ENCODE measurements at regions not wholly inside any gene's neighbourhood (a gene's known extent, or its start where the extent isn't known, plus 50 kb on each side); places are given as distances from the start of the nearest gene placed in this dataset.
A peak's percentile ranks its signal among the peaks of the same experiment; 100 is the strongest.
"Not testable (repeated sequence)": the region's sequence is repeated elsewhere in the genome, so short reads cannot be mapped to it uniquely, and the experiment has no call there.

DNA sequence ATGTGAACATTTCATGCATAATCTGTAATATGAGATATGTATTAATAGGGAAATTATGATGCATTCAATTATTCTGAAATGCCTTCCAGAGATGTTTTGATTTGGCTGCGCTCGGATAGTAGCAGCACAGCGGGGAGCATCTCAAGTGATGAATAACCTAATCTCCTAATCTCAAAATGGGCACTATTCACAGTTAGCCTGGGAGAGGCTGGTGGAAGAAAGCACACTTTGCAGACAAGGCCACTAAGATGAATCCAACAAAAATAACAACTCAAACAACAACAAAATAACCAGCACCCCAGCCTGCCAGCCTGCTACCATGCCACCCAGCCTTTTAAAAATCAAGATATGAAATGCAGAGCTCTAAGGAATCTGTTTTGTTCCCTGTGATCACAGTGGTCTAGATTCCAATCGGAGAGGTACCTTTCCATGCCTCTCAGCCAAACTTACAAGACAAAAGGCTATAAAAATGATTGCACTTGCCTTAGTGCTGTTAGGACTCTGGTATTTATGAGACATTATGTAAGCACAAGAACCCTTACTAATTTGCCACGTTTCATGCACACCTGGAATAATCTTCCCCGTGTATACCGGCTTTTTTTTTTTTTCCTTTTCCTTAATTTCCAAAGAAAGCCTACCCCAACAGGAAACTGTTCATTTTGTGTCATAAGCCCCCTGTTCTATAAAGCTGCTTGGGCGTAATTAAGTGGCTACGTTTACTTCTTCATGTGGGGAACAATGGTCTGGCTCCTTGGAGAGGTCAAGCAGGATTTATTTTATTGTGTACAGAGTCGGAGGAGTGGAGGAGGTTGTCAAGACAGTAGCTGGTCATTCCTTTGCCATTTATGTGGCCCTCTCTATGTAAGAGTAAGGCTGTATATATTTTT lies 526.9 kb upstream of the FANCL start:
- Histone ChIP-seq H3K9me3 (no peaks in the 10 kb centered on the region), H3K4me1 (no peaks in the 10 kb centered on the region), H3K27ac (no peak overlapping the region), H3K4me3 (no peak overlapping the region), H3K36me3 (no peaks in the 10 kb centered on the region), H3K27me3 (no peaks in the 10 kb centered on the region)
- intact Hi-C loops (cut with DNase I; ENCODE audit: low total_unique reads): no loop called here
- DNase-seq: no peak
- no peak for TF ChIP-seq POLR2A (IDR thresholded peaks at IDR 0.05)

DNA sequence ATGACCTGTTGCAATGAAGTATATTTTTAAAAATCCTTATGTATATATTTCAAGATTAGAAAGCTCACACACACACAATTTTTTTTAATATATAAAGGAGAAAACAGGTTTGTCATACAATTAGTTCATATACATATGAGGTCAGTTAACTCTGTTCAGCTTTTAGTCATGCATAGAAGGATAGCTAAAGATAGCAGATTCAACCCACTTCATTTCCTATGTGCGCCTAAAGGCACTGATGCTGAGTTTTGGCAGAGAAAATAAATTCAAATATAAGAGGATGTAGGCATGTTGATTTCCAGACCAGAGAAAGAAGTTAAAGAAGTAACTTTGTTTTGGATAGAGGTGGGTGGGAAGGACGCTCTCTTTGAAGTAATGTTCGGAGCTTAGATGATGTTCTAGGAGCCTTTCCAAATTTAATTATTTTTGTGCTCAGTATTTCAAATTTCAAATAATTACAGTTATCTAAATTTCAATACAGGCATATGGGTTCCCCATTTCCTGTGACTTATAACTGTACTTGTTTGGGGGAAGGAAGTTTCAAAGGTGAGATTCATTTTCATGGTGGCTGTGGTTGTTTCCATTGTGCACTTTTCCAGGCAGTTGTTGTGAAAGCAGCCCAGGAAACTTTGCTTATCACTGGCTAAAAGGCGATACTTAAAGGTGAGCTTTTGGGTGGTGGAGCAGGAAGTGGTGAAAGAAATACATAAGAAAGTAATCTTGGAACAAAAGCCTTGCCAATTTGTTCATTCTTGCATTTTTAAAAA lies 523.4 kb upstream of the FANCL start:
- Histone ChIP-seq H3K27ac (no peak overlapping the region), H3K36me3 (no peaks in the 10 kb centered on the region), H3K27me3 (no peaks in the 10 kb centered on the region), H3K9me3 (no peaks in the 10 kb centered on the region), H3K4me1 (no peaks in the 10 kb centered on the region), H3K4me3 (no peak overlapping the region)
- intact Hi-C loops (cut with DNase I; ENCODE audit: low total_unique reads): no loop called here
- no peak for DNase-seq
- no peak for TF ChIP-seq POLR2A (IDR thresholded peaks at IDR 0.05)
- TF ChIP-seq, protein P1, sequence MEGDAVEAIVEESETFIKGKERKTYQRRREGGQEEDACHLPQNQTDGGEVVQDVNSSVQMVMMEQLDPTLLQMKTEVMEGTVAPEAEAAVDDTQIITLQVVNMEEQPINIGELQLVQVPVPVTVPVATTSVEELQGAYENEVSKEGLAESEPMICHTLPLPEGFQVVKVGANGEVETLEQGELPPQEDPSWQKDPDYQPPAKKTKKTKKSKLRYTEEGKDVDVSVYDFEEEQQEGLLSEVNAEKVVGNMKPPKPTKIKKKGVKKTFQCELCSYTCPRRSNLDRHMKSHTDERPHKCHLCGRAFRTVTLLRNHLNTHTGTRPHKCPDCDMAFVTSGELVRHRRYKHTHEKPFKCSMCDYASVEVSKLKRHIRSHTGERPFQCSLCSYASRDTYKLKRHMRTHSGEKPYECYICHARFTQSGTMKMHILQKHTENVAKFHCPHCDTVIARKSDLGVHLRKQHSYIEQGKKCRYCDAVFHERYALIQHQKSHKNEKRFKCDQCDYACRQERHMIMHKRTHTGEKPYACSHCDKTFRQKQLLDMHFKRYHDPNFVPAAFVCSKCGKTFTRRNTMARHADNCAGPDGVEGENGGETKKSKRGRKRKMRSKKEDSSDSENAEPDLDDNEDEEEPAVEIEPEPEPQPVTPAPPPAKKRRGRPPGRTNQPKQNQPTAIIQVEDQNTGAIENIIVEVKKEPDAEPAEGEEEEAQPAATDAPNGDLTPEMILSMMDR (IDR thresholded peaks at IDR 0.05): no peak

DNA sequence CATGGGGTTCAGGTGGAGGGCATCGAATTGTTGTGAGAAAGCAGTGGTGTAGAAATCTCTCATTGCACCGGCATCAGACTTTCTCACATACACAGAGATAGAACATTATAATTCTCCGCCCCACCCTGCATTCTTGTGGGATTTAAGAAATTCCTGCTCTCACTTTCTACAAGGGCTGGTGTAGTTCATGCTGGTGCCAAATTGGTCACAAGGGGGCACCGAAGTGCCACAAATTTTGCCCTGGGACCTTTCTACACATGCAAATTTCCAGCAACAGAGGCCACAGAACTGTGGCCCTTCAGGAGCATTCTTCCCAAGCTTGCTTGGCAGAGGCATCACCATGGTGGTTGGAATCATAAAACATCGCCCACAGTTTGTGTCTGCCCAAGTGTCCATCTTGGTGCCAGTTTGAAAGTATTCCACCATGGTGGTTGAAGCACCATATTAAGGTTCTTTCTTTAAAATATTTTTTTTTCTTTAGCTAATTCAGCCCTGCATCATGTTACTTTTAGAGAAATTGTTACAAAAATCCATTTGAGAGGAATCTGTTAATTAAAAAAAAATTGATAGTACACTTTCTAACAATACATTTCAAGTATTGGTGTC lies 521.2 kb upstream of the FANCL start:
- H3K27me3 ChIP-seq: no peaks in the 10 kb centered on the region
- intact Hi-C loops (cut with DNase I; ENCODE audit: low total_unique reads): no loop called here

DNA sequence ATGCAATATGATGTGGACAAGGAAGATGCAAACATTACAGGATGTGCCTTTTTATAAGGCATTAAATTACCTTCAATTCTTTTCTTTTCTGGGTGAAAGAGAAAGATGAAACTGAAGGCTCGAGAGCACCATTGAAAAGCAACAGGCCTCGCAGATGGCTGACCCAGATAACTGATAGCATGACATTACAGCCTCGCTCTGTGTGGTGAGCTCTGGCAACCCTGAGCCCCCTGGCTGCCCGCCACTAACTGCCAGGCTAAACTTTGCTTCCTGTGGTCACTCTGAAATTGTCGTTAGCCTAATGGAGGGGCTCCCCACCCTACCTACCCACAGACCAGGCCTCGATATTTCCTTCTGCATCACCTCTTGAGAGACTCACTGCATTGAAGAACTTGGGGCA lies 516.8 kb upstream of the FANCL start:
- DNase-seq: no peak
- no peak for TF ChIP-seq POLR2A (IDR thresholded peaks at IDR 0.05)
- TF ChIP-seq, protein P1 (IDR thresholded peaks at IDR 0.05): no peak
- no peaks in the 10 kb centered on the region for H3K27me3 ChIP-seq
- H3K4me3 ChIP-seq: no peak overlapping the region
- H3K36me3 ChIP-seq: no peaks in the 10 kb centered on the region
- H3K9me3 ChIP-seq: no peaks in the 10 kb centered on the region
- no peak overlapping the region for H3K27ac ChIP-seq
- intact Hi-C loops (cut with DNase I; ENCODE audit: low total_unique reads): no loop called here
- no peaks in the 10 kb centered on the region for H3K4me1 ChIP-seq

More for the DNA sequence above, 521.2 kb upstream of the FANCL start:
- no peaks in the 10 kb centered on the region for H3K4me1 ChIP-seq
- H3K9me3 ChIP-seq: no peaks in the 10 kb centered on the region
- no peak overlapping the region for H3K27ac ChIP-seq
- no peaks in the 10 kb centered on the region for H3K36me3 ChIP-seq
- H3K4me3 ChIP-seq: no peak overlapping the region
- TF ChIP-seq POLR2A (IDR thresholded peaks at IDR 0.05): no peak
- TF ChIP-seq, protein P1 (IDR thresholded peaks at IDR 0.05): peak in 3 of 4 experiments; percentile 8 to 37 (median 22)
- peak in 1 of 2 donors; percentile 16 for DNase-seq

DNA sequence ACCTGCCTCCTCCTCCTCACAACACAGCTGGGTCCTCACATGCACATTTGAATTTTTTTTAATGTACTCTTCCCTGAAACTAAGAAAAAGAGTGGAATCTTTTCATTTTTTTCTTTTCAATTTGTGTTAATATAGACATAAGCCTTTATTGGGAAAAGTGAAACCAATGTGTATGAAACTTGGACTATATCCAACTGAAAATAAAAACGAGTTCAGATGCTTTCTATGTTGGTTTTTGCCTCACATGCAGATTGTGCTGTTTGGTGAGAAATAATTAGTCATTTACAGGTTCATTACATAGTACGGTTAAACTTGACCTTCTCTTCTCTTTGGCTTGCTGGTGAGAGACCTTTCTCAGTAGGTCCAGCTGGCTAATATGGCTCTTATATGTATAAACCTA lies 515.2 kb upstream of the FANCL start:
- H3K9me3 ChIP-seq: no peaks in the 10 kb centered on the region
- intact Hi-C loops (cut with DNase I; ENCODE audit: low total_unique reads): no loop called here

DNA sequence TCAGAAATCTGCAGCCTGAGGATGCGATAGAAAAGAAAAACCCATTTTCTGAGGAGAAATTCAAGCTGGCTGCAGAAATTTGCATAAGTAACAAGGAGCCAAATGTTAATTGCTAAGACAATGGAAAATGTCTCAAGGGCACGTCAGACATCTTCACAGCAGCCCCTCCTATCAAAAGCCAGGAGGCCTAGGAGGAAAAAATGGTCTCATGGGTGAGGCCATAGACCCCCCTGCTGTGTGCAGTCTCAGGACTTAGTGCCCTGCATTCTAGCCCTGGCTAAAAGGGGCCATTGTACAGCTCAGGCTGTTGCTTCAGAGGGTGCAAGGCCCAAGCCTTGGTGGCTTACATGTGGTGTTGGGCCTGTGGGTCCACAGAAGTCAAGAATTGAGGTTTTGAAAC lies 511.4 kb upstream of the FANCL start:
- H3K27me3 ChIP-seq; intact Hi-C loops (cut with DNase I; ENCODE audit: low total_unique reads); H3K36me3 ChIP-seq; H3K27ac ChIP-seq; H3K4me3 ChIP-seq; DNase-seq; H3K9me3 ChIP-seq; H3K4me1 ChIP-seq: not testable (repeated sequence)

More for the DNA sequence above, 515.2 kb upstream of the FANCL start:
- no peak overlapping the region for H3K27ac ChIP-seq
- H3K27me3 ChIP-seq: no peaks in the 10 kb centered on the region
- TF ChIP-seq, protein P1 (IDR thresholded peaks at IDR 0.05): no peak
- TF ChIP-seq POLR2A (IDR thresholded peaks at IDR 0.05): no peak
- H3K4me3 ChIP-seq: no peak overlapping the region
- no peaks in the 10 kb centered on the region for H3K4me1 ChIP-seq
- DNase-seq: no peak
- no peaks in the 10 kb centered on the region for H3K36me3 ChIP-seq

DNA sequence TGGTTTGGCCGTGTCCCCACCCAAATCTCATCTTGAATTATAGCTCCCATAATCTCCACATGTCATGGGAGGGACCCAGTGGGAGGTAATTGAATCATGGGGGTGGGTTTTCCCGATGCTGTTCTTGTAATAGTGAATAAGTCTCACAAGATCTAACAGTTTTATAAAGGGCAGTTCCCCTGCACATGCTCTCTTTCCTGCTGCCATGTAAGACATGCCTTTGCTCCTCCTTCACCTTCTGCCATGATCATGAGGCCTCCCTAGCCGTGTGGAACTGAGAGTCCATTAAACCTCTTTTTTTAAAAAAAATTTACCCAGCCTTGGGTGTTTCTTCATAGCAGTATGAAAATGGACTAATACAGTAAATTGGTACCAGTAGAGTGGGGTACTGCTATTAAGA lies 510.6 kb upstream of the FANCL start:
- H3K36me3 ChIP-seq; DNase-seq; H3K27ac ChIP-seq; intact Hi-C loops (cut with DNase I; ENCODE audit: low total_unique reads); H3K27me3 ChIP-seq; H3K4me1 ChIP-seq; H3K4me3 ChIP-seq; H3K9me3 ChIP-seq: not testable (repeated sequence)
